T-cell (primary cell): ENCODE measurements at regions not wholly inside any gene's neighbourhood (a gene's known extent, or its start where the extent isn't known, plus 50 kb on each side); places are given as distances from the start of the nearest gene placed in this dataset.
"Not testable (repeated sequence)": the region's sequence is repeated elsewhere in the genome, so short reads cannot be mapped to it uniquely, and the experiment has no call there.

Experiments
- ATAC-seq, 4 experiments: fragments of 200-7000 bp in 3 of 4; fragments of 150-1000 bp in 1 of 4; cut with Tn5 transposase; replicated peaks in 1 of 4; 1 replicate in 3 of 4; 2 replicates in 1 of 4; pipeline ENCODE4 v1.10.0; 2021; ENCODE audit warnings: moderate library complexity in 3 of 4, mild to moderate bottlenecking in 2 of 4, moderate number of reproducible peaks in 1 of 4
- CTCF ChIA-PET, 2 donors: fragments of 300-600 bp; sonication (Branson Sonifier 250); formaldehyde crosslinking; loops; one replicate each; lab custom pipeline; 2022; ENCODE audit warnings: antibody characterized with exemption in 2 of 2; lab: Charles Lee
- POLR2A ChIA-PET, 2 donors: fragments of 300-600 bp; sonication (Branson Sonifier 250); formaldehyde crosslinking; loops; one replicate each; lab custom pipeline; 2022; ENCODE audit warnings: antibody characterized with exemption in 2 of 2; lab: Charles Lee
- DNase-seq, 35 experiments: peaks; one replicate each; pipeline versions ENCODE4 v3.0.0 to v3.0.0-alpha.2; 2013 to 2023
- H3K27ac ChIP-seq: one replicate; pipeline ENCODE4 v1.5.1; 2013; ENCODE audit warnings: low read length
- H3K27me3 ChIP-seq, 2 experiments: replicated peaks in 1 of 2; 1 replicate in 1 of 2; 2 replicates in 1 of 2; pipeline versions ENCODE4 v1.6.1 to v1.7.0; 2013; ENCODE audit warnings: low read length in 1 of 2, mixed read lengths in 1 of 2; ENCODE audit not compliant: control insufficient read depth in 2 of 2, insufficient read depth in 2 of 2; ENCODE audit errors: extremely low read depth in 1 of 2
- H3K36me3 ChIP-seq, 2 donors: 1 replicate in 1 of 2; 2 replicates in 1 of 2; pipeline versions ENCODE4 v1.6.1 to v1.7.0; 2013; ENCODE audit warnings: low read length in 1 of 2; ENCODE audit not compliant: control insufficient read depth in 2 of 2, insufficient read depth in 1 of 2; ENCODE audit errors: extremely low read depth in 1 of 2
- H3K4me1 ChIP-seq, 2 experiments: 1 replicate in 1 of 2; 2 replicates in 1 of 2; pipeline versions ENCODE4 v1.6.1 to v1.7.0; 2013; ENCODE audit warnings: low read length in 2 of 2, mixed read lengths in 1 of 2; ENCODE audit not compliant: insufficient read depth in 2 of 2, control insufficient read depth in 1 of 2; ENCODE audit errors: extremely low read depth in 1 of 2
- H3K4me3 ChIP-seq, 2 donors: 1 replicate in 1 of 2; 2 replicates in 1 of 2; pipeline versions ENCODE4 v1.5.1 to v1.7.0; 2013; ENCODE audit warnings: mild to moderate bottlenecking in 2 of 2, low read length in 1 of 2, moderate library complexity in 1 of 2; ENCODE audit not compliant: control insufficient read depth in 1 of 2; ENCODE audit errors: extremely low read depth in 1 of 2
- H3K9me3 ChIP-seq: 2 replicates; pipeline ENCODE4 v1.7.0; 2013
- H3K27ac Mint-ChIP-seq, 2 donors: one replicate each; pipeline ENCODE4 v1.8.0; 2020 to 2021; ENCODE audit warnings: mild to moderate bottlenecking in 2 of 2, mixed read lengths in 2 of 2
- H3K27me3 Mint-ChIP-seq, 2 donors: one replicate each; pipeline ENCODE4 v1.8.0; 2021 to 2022; ENCODE audit warnings: mixed read lengths in 2 of 2
- H3K36me3 Mint-ChIP-seq: one replicate; pipeline ENCODE4 v1.8.0; 2021; ENCODE audit warnings: mixed read lengths
- H3K4me1 Mint-ChIP-seq, 3 donors: one replicate each; pipeline ENCODE4 v1.8.0; 2020 to 2022; ENCODE audit warnings: mixed read lengths in 3 of 3, mild to moderate bottlenecking in 1 of 3
- H3K4me3 Mint-ChIP-seq, 3 donors: one replicate each; pipeline ENCODE4 v1.8.0; 2020 to 2022; ENCODE audit warnings: mild to moderate bottlenecking in 3 of 3, mixed read lengths in 3 of 3, moderate library complexity in 3 of 3
- H3K9me3 Mint-ChIP-seq, 3 donors: one replicate each; pipeline ENCODE4 v1.8.0; 2020 to 2022; ENCODE audit warnings: mixed read lengths in 3 of 3
- WGBS: methylation state at CpG from one replicate; pipeline ENCODE4 v1.1.5; 2013; ENCODE audit warnings: missing lambda C conversion rate; ENCODE audit not compliant: insufficient coverage; 5-methylcytosine and 5-hydroxymethylcytosine counted together

DNA sequence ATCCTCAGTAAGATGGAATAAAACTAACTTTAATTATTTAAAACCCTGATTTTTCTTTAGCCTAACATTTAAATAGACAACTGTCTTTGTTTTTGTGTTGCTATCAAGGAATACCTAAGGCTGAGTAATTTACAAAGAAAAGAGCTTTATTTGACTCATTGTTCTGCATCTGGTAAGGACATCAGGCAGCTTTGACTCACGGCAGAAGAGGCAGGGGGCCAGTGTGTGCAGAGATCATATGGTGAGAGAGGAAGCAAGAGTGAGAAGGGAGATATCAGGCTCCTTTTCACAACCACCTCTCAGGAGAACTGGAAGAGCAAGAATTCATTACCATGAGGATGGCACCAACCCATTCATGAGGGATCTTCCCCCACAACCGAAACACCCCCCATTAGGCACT is 64.6 kb upstream of the TFPI start:
- POLR2A ChIA-PET: no interaction called here
- Mint-ChIP-seq H3K9me3 (no peaks in the 10 kb centered on the region), H3K4me1 (no peaks in the 10 kb centered on the region), H3K27me3 (no peaks in the 10 kb centered on the region), H3K4me3 (no peak overlapping the region), H3K27ac (no peak overlapping the region), H3K36me3 (no peaks in the 10 kb centered on the region)
- Histone ChIP-seq H3K4me3 (no peak overlapping the region), H3K27me3 (no peaks in the 10 kb centered on the region), H3K27ac (no peak overlapping the region), H3K4me1 (no peaks in the 10 kb centered on the region), H3K9me3 (no peaks in the 10 kb centered on the region), H3K36me3 (no peaks in the 10 kb centered on the region)
- no peak for DNase-seq
- CTCF ChIA-PET: no interaction called here
- WGBS: no CpG with 5 or more reads among the region's 2 CpGs
- ATAC-seq: no peak

GRCh38 chr2:187627153-187627552 is 72.9 kb upstream of the TFPI start:
- no peaks in the 10 kb centered on the region for H3K27me3 Mint-ChIP-seq
- no CpG with 5 or more reads among the region's 3 CpGs for WGBS
- no peak overlapping the region for H3K4me3 Mint-ChIP-seq
- no peak overlapping the region for H3K27ac Mint-ChIP-seq
- Histone ChIP-seq H3K9me3 (no peaks in the 10 kb centered on the region), H3K4me1 (no peaks in the 10 kb centered on the region), H3K36me3 (no peaks in the 10 kb centered on the region), H3K4me3 (no peak overlapping the region), H3K27ac (no peak overlapping the region), H3K27me3 (no peaks in the 10 kb centered on the region)
- ChIA-PET POLR2A (no interaction called here), CTCF (no interaction called here)
- no peak for DNase-seq
- no peaks in the 10 kb centered on the region for H3K36me3 Mint-ChIP-seq
- H3K4me1 Mint-ChIP-seq: no peaks in the 10 kb centered on the region
- H3K9me3 Mint-ChIP-seq: peaks cover 2 to 12% (median 6%) of the 10 kb centered on the region in 3 donors
- no peak for ATAC-seq

GRCh38 chr2:187636731-187637391 is 82.6 kb upstream of the TFPI start:
- POLR2A ChIA-PET, H3K4me1 ChIP-seq, H3K9me3 ChIP-seq, H3K9me3 Mint-ChIP-seq, H3K4me3 ChIP-seq, CTCF ChIA-PET, H3K27me3 ChIP-seq, DNase-seq, H3K4me3 Mint-ChIP-seq, H3K4me1 Mint-ChIP-seq, H3K36me3 Mint-ChIP-seq, H3K36me3 ChIP-seq, ATAC-seq, H3K27ac ChIP-seq, H3K27me3 Mint-ChIP-seq, H3K27ac Mint-ChIP-seq: not testable (repeated sequence)
- WGBS: no CpG with 5 or more reads among the region's 53 CpGs

GRCh38 chr2:187637392-187637740 is 83.1 kb upstream of the TFPI start:
- H3K4me3 ChIP-seq, POLR2A ChIA-PET, H3K4me3 Mint-ChIP-seq, H3K4me1 Mint-ChIP-seq, H3K36me3 Mint-ChIP-seq, CTCF ChIA-PET, ATAC-seq, H3K27me3 Mint-ChIP-seq, H3K27me3 ChIP-seq, H3K9me3 ChIP-seq, H3K27ac Mint-ChIP-seq, H3K27ac ChIP-seq, H3K36me3 ChIP-seq, H3K4me1 ChIP-seq, H3K9me3 Mint-ChIP-seq, DNase-seq: not testable (repeated sequence)
- WGBS: 96% methylated on average over 7 of the region's 19 CpGs

- H3K9me3 ChIP-seq, H3K27me3 ChIP-seq, H3K4me1 Mint-ChIP-seq, H3K27ac ChIP-seq, H3K36me3 Mint-ChIP-seq, POLR2A ChIA-PET, H3K4me3 ChIP-seq, H3K36me3 ChIP-seq, H3K4me3 Mint-ChIP-seq, CTCF ChIA-PET, H3K9me3 Mint-ChIP-seq, H3K27me3 Mint-ChIP-seq, H3K4me1 ChIP-seq, H3K27ac Mint-ChIP-seq, DNase-seq, ATAC-seq: not testable (repeated sequence)
- WGBS: 88% methylated on average over 20 of the region's 20 CpGs
Observed at GRCh38 chr2:187637771-187638170, 83.5 kb upstream of the TFPI start.

- Mint-ChIP-seq H3K4me3 (no peak overlapping the region), H3K9me3 (peaks cover 0 to 6% (median 6%) of the 10 kb centered on the region in 3 donors), H3K27me3 (no peaks in the 10 kb centered on the region), H3K27ac (no peak overlapping the region), H3K36me3 (no peaks in the 10 kb centered on the region), H3K4me1 (no peaks in the 10 kb centered on the region)
- Histone ChIP-seq H3K4me3 (no peak overlapping the region), H3K36me3 (no peaks in the 10 kb centered on the region), H3K9me3 (no peaks in the 10 kb centered on the region), H3K4me1 (no peaks in the 10 kb centered on the region), H3K27ac (no peak overlapping the region), H3K27me3 (no peaks in the 10 kb centered on the region)
- no CpG with 5 or more reads among the region's 1 CpG for WGBS
- ChIA-PET POLR2A (no interaction called here), CTCF (no interaction called here)
- ATAC-seq (no peak), DNase-seq (no peak)
Observed at GRCh38 chr2:187638840-187639239, 84.6 kb upstream of the TFPI start.

- Histone ChIP-seq H3K9me3 (no peaks in the 10 kb centered on the region), H3K36me3 (no peaks in the 10 kb centered on the region), H3K4me1 (no peaks in the 10 kb centered on the region), H3K27me3 (no peaks in the 10 kb centered on the region), H3K4me3 (no peak overlapping the region), H3K27ac (no peak overlapping the region)
- Mint-ChIP-seq H3K27me3 (no peaks in the 10 kb centered on the region), H3K4me1 (no peaks in the 10 kb centered on the region), H3K27ac (no peak overlapping the region), H3K36me3 (no peaks in the 10 kb centered on the region), H3K9me3 (no peaks in the 10 kb centered on the region), H3K4me3 (no peak overlapping the region)
- ATAC-seq (no peak), DNase-seq (no peak)
- WGBS: no CpG with 5 or more reads among the region's 6 CpGs
- ChIA-PET CTCF (no interaction called here), POLR2A (no interaction called here)
Observed at GRCh38 chr2:187640926-187641510, 86.8 kb upstream of the TFPI start.
